ENCODE measurements at regions not wholly inside any gene's neighbourhood (a gene's known extent, or its start where the extent isn't known, plus 50 kb on each side); places are given as distances from the start of the nearest gene placed in this dataset.

DNA sequence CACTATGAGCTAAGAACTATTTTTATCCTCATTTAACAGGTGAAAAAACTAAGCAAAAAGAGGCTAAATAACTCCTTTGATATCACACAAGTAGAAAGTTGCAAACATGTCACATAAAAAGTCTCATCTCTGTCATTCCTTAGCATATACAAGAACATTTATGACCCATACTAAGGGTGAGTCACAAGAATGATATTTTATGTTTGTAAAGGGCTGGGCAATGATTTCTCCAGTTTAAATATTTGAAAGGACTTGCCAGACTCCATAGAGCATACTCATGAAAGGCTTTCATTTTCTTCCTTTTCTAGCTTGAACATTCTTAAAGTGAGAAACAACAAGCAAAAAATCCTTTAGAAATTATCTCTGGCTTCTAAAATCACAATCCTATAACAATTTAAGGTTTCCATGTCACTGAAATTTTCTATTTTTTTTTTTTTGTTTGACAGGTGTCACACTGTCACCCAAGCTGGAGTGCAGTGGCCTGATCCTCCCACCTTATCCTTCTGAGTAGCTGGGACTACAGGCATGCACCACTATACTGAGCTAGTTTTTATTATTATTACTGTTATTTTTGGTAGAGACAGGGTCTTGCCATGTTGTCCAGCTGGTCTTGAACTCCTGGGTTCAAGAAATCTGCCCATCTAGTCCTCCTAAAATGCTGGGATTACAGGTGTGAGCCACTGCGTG is 338.0 kb upstream of the KHDRBS2 start:
- no CpG with 5 or more reads among the region's 1 CpG for WGBS (ENCODE audit: extremely low coverage, insufficient coverage, low lambda C conversion rate)

DNA sequence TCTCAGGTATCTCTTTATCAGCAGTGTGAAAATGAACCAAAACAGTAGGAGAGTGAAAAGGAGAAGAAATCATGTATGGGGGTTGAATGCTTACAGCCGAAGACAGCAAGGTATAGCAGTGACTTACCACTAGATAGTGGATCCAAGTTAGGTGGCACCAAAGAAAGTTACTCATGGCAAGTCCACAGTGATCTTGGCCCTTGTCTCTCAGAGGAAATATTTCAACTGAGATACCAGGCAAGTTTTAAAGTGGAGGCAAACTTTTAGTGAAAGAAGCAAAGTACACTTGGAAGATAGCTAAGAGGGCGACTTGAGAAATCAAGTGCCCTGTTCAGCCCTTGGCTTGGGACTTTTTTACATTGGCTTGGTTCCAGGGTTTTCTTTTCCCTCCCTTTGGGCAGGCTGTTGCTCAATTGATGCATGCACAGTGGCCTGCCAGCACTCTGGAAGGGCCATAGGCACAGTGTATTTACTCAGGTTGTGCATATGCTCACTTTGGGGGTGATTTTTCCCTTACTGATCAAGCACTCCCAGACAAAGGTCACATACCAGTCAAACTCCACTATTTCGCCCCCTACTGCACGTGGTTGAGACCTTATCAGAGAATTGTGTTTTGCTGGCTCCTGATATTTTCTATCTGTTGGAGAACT is 329.5 kb upstream of the KHDRBS2 start:
- no peak overlapping the region for H3K4me3 ChIP-seq (ENCODE audit: low read length)
- no peaks in the 10 kb centered on the region for H3K27me3 ChIP-seq (ENCODE audit: insufficient read depth, low read length, poor library complexity)
- no peak overlapping the region for H3K23ac ChIP-seq (ENCODE audit: low read length)
- no peak overlapping the region for H2BK5ac ChIP-seq (ENCODE audit: low read length)
- H3K56ac ChIP-seq (ENCODE audit: low read length), result no peak overlapping the region
- no peaks in the 10 kb centered on the region for H3K79me2 ChIP-seq (ENCODE audit: control insufficient read depth, insufficient read depth, low read length)
- H4K8ac ChIP-seq (ENCODE audit: low read depth, low read length), result no peak overlapping the region
- no peaks in the 10 kb centered on the region for H3K36me3 ChIP-seq (ENCODE audit: control insufficient read depth, insufficient read depth, low read length)
- peaks cover 2% of the 10 kb centered on the region for H3K4me1 ChIP-seq (ENCODE audit: control insufficient read depth, low read depth, low read length)
- H3K18ac ChIP-seq (ENCODE audit: low read length), result no peak overlapping the region
- WGBS (ENCODE audit: extremely low coverage, insufficient coverage, low lambda C conversion rate), result no CpG with 5 or more reads among the region's 4 CpGs
- no peak overlapping the region for H3K4ac ChIP-seq (ENCODE audit: low read depth, low read length)
- H2BK15ac ChIP-seq (replicated peaks; ENCODE audit: low read depth), result no peak overlapping the region
- H2BK120ac ChIP-seq (ENCODE audit: low read depth, low read length), result no peak overlapping the region
- H3K27ac ChIP-seq (ENCODE audit: low read depth, low read length), result no peak overlapping the region
- H3K4me2 ChIP-seq (ENCODE audit: low read length), result no peak overlapping the region
- no peak overlapping the region for H4K5ac ChIP-seq (ENCODE audit: low read length)
- no peak overlapping the region for H3K9ac ChIP-seq (ENCODE audit: low read length)
- no peaks in the 10 kb centered on the region for H3K79me1 ChIP-seq (ENCODE audit: low read length)
- no peak overlapping the region for H2AK5ac ChIP-seq (ENCODE audit: low read length)
- DNase-seq, result no peak

More for the DNA sequence above, 338.0 kb upstream of the KHDRBS2 start:
- Histone ChIP-seq H3K4me1 (ENCODE audit: control insufficient read depth, low read depth, low read length) (no peaks in the 10 kb centered on the region), H3K4ac (ENCODE audit: low read depth, low read length) (no peak overlapping the region), H4K8ac (ENCODE audit: low read depth, low read length) (no peak overlapping the region), H3K23ac (ENCODE audit: low read length) (no peak overlapping the region), H3K27ac (ENCODE audit: low read depth, low read length) (no peak overlapping the region), H3K4me3 (ENCODE audit: low read length) (no peak overlapping the region), H4K5ac (ENCODE audit: low read length) (no peak overlapping the region), H2BK15ac (replicated peaks; ENCODE audit: low read depth) (no peak overlapping the region), H2BK120ac (ENCODE audit: low read depth, low read length) (no peak overlapping the region), H3K18ac (ENCODE audit: low read length) (no peak overlapping the region), H3K79me1 (ENCODE audit: low read length) (no peaks in the 10 kb centered on the region), H3K36me3 (ENCODE audit: control insufficient read depth, insufficient read depth, low read length) (no peaks in the 10 kb centered on the region), H3K56ac (ENCODE audit: low read length) (no peak overlapping the region), H3K4me2 (ENCODE audit: low read length) (no peak overlapping the region), H3K79me2 (ENCODE audit: control insufficient read depth, insufficient read depth, low read length) (no peaks in the 10 kb centered on the region), H3K9ac (ENCODE audit: low read length) (no peak overlapping the region), H2AK5ac (ENCODE audit: low read length) (no peak overlapping the region), H2BK5ac (ENCODE audit: low read length) (no peak overlapping the region), H3K27me3 (ENCODE audit: insufficient read depth, low read length, poor library complexity) (no peaks in the 10 kb centered on the region)
- DNase-seq, result no peak

DNA sequence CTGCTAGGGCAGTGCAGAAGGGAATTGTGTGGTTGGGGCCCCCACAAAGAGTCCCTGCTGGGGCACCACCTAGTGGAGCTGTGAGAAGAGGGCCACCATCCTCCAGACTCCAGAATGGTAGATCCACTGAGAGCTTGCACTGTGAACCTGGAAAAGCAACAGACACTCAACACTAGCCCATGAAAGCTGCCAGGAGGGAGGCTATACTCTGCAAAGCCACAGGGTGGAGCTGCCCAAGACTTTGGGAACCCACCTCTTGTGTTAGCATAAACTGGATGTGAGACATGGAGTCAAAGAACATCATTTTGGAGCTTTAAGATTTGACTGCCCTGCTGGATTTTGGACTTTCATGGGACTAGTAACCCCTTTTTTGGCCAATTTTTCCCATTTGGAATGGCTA is 328.4 kb upstream of the KHDRBS2 start:
- Histone ChIP-seq H3K18ac (ENCODE audit: low read length) (no peak overlapping the region), H2AK5ac (ENCODE audit: low read length) (no peak overlapping the region), H3K36me3 (ENCODE audit: control insufficient read depth, insufficient read depth, low read length) (no peaks in the 10 kb centered on the region), H3K4me2 (ENCODE audit: low read length) (no peak overlapping the region), H3K4ac (ENCODE audit: low read depth, low read length) (no peak overlapping the region), H2BK15ac (replicated peaks; ENCODE audit: low read depth) (no peak overlapping the region), H3K79me2 (ENCODE audit: control insufficient read depth, insufficient read depth, low read length) (no peaks in the 10 kb centered on the region), H3K27me3 (ENCODE audit: insufficient read depth, low read length, poor library complexity) (no peaks in the 10 kb centered on the region), H4K8ac (ENCODE audit: low read depth, low read length) (no peak overlapping the region), H3K27ac (ENCODE audit: low read depth, low read length) (no peak overlapping the region), H2BK120ac (ENCODE audit: low read depth, low read length) (no peak overlapping the region), H3K79me1 (ENCODE audit: low read length) (no peaks in the 10 kb centered on the region), H3K4me3 (ENCODE audit: low read length) (no peak overlapping the region), H4K5ac (ENCODE audit: low read length) (no peak overlapping the region), H3K56ac (ENCODE audit: low read length) (no peak overlapping the region), H2BK5ac (ENCODE audit: low read length) (no peak overlapping the region), H3K23ac (ENCODE audit: low read length) (no peak overlapping the region), H3K4me1 (ENCODE audit: control insufficient read depth, low read depth, low read length) (peaks cover 2% of the 10 kb centered on the region), H3K9ac (ENCODE audit: low read length) (no peak overlapping the region)
- no peak for DNase-seq

DNA sequence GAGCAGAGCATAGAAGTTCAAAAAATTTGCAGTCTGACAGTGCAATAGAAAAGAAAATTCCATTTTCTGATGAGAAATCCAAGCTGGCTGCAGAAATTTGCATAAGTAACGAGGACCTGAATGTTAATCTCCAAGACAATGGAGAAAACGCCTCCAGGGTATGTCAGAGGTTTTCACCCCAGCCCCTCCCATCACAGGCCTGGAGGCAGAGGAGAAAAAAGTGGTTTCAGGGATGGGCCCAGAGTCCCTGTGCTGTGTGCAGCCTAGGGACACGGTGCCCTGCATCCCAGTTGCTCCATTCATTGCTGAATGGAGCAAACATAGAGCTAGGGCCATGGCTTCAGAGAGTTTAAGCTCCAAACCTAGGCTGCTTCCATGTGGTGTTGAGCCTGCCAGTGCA is 327.9 kb upstream of the KHDRBS2 start:
- no CpG with 5 or more reads among the region's 3 CpGs for WGBS (ENCODE audit: extremely low coverage, insufficient coverage, low lambda C conversion rate)
- H3K27ac ChIP-seq (ENCODE audit: low read depth, low read length), result no peak overlapping the region
- H3K27me3 ChIP-seq (ENCODE audit: insufficient read depth, low read length, poor library complexity), result no peaks in the 10 kb centered on the region
- no peak overlapping the region for H3K4ac ChIP-seq (ENCODE audit: low read depth, low read length)
- no peak overlapping the region for H3K4me2 ChIP-seq (ENCODE audit: low read length)
- H3K36me3 ChIP-seq (ENCODE audit: control insufficient read depth, insufficient read depth, low read length), result no peaks in the 10 kb centered on the region
- no peak overlapping the region for H2AK5ac ChIP-seq (ENCODE audit: low read length)
- no peak overlapping the region for H3K18ac ChIP-seq (ENCODE audit: low read length)
- no peak overlapping the region for H3K23ac ChIP-seq (ENCODE audit: low read length)
- H3K56ac ChIP-seq (ENCODE audit: low read length), result no peak overlapping the region
- no peak overlapping the region for H4K8ac ChIP-seq (ENCODE audit: low read depth, low read length)
- no peak overlapping the region for H3K4me3 ChIP-seq (ENCODE audit: low read length)
- peak; percentile 52 for DNase-seq
- H2BK120ac ChIP-seq (ENCODE audit: low read depth, low read length), result no peak overlapping the region
- no peak overlapping the region for H3K9ac ChIP-seq (ENCODE audit: low read length)
- H2BK15ac ChIP-seq (replicated peaks; ENCODE audit: low read depth), result no peak overlapping the region
- no peak overlapping the region for H4K5ac ChIP-seq (ENCODE audit: low read length)
- no peaks in the 10 kb centered on the region for H3K79me2 ChIP-seq (ENCODE audit: control insufficient read depth, insufficient read depth, low read length)
- H3K4me1 ChIP-seq (ENCODE audit: control insufficient read depth, low read depth, low read length), result peaks cover 2% of the 10 kb centered on the region
- no peaks in the 10 kb centered on the region for H3K79me1 ChIP-seq (ENCODE audit: low read length)
- no peak overlapping the region for H2BK5ac ChIP-seq (ENCODE audit: low read length)

DNA sequence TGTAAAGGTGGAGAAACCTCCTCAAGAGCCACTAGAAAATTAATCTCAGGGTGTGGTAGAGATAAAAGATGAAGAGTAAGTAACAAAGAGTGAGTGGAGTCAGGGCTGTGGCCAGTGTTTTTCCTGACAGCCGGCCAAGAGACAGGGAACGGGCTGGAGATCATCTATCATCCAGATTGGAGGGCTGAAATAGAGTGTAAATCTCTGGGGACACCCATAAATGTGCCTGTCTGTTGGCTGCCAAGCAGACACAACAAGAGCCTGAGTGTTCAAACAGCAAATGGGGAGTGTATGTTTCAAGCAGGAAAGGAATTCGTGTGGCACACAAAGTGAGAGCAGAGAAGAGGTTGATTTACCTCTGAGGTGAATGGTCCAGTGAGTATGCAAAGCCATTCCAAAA is 326.4 kb upstream of the KHDRBS2 start:
- Histone ChIP-seq H3K79me2 (ENCODE audit: control insufficient read depth, insufficient read depth, low read length) (no peaks in the 10 kb centered on the region), H3K4ac (ENCODE audit: low read depth, low read length) (no peak overlapping the region), H3K18ac (ENCODE audit: low read length) (no peak overlapping the region), H2AK5ac (ENCODE audit: low read length) (no peak overlapping the region), H3K27ac (ENCODE audit: low read depth, low read length) (no peak overlapping the region), H4K5ac (ENCODE audit: low read length) (no peak overlapping the region), H3K56ac (ENCODE audit: low read length) (no peak overlapping the region), H2BK5ac (ENCODE audit: low read length) (no peak overlapping the region), H3K9ac (ENCODE audit: low read length) (no peak overlapping the region), H4K8ac (ENCODE audit: low read depth, low read length) (no peak overlapping the region), H3K4me1 (ENCODE audit: control insufficient read depth, low read depth, low read length) (no peaks in the 10 kb centered on the region), H2BK15ac (replicated peaks; ENCODE audit: low read depth) (no peak overlapping the region), H3K36me3 (ENCODE audit: control insufficient read depth, insufficient read depth, low read length) (no peaks in the 10 kb centered on the region), H2BK120ac (ENCODE audit: low read depth, low read length) (no peak overlapping the region), H3K79me1 (ENCODE audit: low read length) (no peaks in the 10 kb centered on the region), H3K27me3 (ENCODE audit: insufficient read depth, low read length, poor library complexity) (no peaks in the 10 kb centered on the region), H3K4me3 (ENCODE audit: low read length) (no peak overlapping the region), H3K4me2 (ENCODE audit: low read length) (no peak overlapping the region), H3K23ac (ENCODE audit: low read length) (no peak overlapping the region)
- no CpG with 5 or more reads among the region's 3 CpGs for WGBS (ENCODE audit: extremely low coverage, insufficient coverage, low lambda C conversion rate)
- DNase-seq, result no peak

DNA sequence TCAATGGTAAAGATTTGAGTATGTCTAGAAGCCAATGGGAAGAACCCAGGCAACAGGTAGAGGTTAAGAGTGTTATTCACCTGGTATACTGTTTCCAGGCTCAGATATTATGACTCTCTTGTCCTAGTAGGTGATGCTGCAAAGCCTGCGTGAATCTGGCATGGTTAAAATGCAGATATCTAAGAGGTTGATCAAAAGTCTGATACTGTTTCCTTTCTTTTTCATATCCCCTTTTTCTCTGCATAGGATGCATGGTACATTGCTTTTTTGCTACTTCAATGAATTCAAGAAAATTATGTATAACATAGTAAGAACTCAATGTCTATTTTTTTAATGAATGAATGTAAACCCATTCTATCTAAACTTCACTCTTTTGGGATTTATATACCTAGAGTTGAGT is 284.3 kb upstream of the KHDRBS2 start:
- H3K36me3 ChIP-seq (ENCODE audit: control insufficient read depth, insufficient read depth, low read length), result no peaks in the 10 kb centered on the region
- no peaks in the 10 kb centered on the region for H3K79me1 ChIP-seq (ENCODE audit: low read length)
- no peaks in the 10 kb centered on the region for H3K27me3 ChIP-seq (ENCODE audit: insufficient read depth, low read length, poor library complexity)
- no peak overlapping the region for H2BK120ac ChIP-seq (ENCODE audit: low read depth, low read length)
- H3K4ac ChIP-seq (ENCODE audit: low read depth, low read length), result no peak overlapping the region
- H3K4me2 ChIP-seq (ENCODE audit: low read length), result no peak overlapping the region
- no peak overlapping the region for H3K56ac ChIP-seq (ENCODE audit: low read length)
- no peaks in the 10 kb centered on the region for H3K79me2 ChIP-seq (ENCODE audit: control insufficient read depth, insufficient read depth, low read length)
- no peak overlapping the region for H2AK5ac ChIP-seq (ENCODE audit: low read length)
- no peak overlapping the region for H2BK5ac ChIP-seq (ENCODE audit: low read length)
- no peak overlapping the region for H4K8ac ChIP-seq (ENCODE audit: low read depth, low read length)
- H3K4me1 ChIP-seq (ENCODE audit: control insufficient read depth, low read depth, low read length), result no peaks in the 10 kb centered on the region
- H3K23ac ChIP-seq (ENCODE audit: low read length), result no peak overlapping the region
- no peak for DNase-seq
- no peak overlapping the region for H3K27ac ChIP-seq (ENCODE audit: low read depth, low read length)
- H2BK15ac ChIP-seq (replicated peaks; ENCODE audit: low read depth), result no peak overlapping the region
- no CpG with 5 or more reads among the region's 1 CpG for WGBS (ENCODE audit: extremely low coverage, insufficient coverage, low lambda C conversion rate)
- H3K4me3 ChIP-seq (ENCODE audit: low read length), result no peak overlapping the region
- no peak overlapping the region for H4K5ac ChIP-seq (ENCODE audit: low read length)
- no peak overlapping the region for H3K18ac ChIP-seq (ENCODE audit: low read length)
- H3K9ac ChIP-seq (ENCODE audit: low read length), result no peak overlapping the region

All from mesendoderm (in vitro differentiated cells).